DOHH2 (cell line): ENCODE measurements at regions not wholly inside any gene's neighbourhood (a gene's known extent, or its start where the extent isn't known, plus 50 kb on each side); places are given as distances from the start of the nearest gene placed in this dataset.

Source experiments
- H3F3A ChIP-seq: fragments of 200-600 bp; sonication (generic), shearing (Covaris generic); 2 replicates; pipeline ENCODE4 v1.6.0; 2016; ENCODE audit warnings: antibody characterized with exemption, mild to moderate bottlenecking; ENCODE audit not compliant: control insufficient read depth, insufficient read depth
- H3K27ac ChIP-seq: fragments of 200-600 bp; sonication (generic); 2 replicates; pipeline ENCODE4 v1.5.1; 2014; ENCODE audit warnings: low read depth, mild to moderate bottlenecking, low read length, moderate library complexity
- H3K27me3 ChIP-seq: fragments of 200-600 bp; sonication (generic); 2 replicates; pipeline ENCODE4 v1.6.1; 2014; ENCODE audit warnings: mild to moderate bottlenecking, low read length, mixed read lengths; ENCODE audit not compliant: control insufficient read depth
- H3K36me3 ChIP-seq: fragments of 200-600 bp; sonication (generic); 2 replicates; pipeline ENCODE4 v1.6.1; 2014; ENCODE audit warnings: mild to moderate bottlenecking, low read length, moderate library complexity, mixed read lengths; ENCODE audit not compliant: control insufficient read depth
- H3K4me1 ChIP-seq: fragments of 200-600 bp; sonication (generic); 2 replicates; pipeline ENCODE4 v1.6.1; 2014; ENCODE audit warnings: mild to moderate bottlenecking, low read length, mixed read lengths; ENCODE audit not compliant: control insufficient read depth
- H3K4me2 ChIP-seq: fragments of 200-600 bp; sonication (generic); 2 replicates; pipeline ENCODE4 v1.6.0; 2014; ENCODE audit warnings: mild to moderate bottlenecking, low read length, moderate library complexity
- H3K4me3 ChIP-seq: fragments of 200-600 bp; sonication (generic); 2 replicates; pipeline ENCODE4 v1.5.1; 2014; ENCODE audit warnings: mild to moderate bottlenecking, low read length, mixed read lengths
- H3K79me2 ChIP-seq: fragments of 200-600 bp; sonication (generic); 2 replicates; pipeline ENCODE4 v1.6.1; 2014; ENCODE audit warnings: mild to moderate bottlenecking, low read length, mixed read lengths; ENCODE audit not compliant: control insufficient read depth
- H3K9me2 ChIP-seq: fragments of 200-600 bp; sonication (generic); replicated peaks from 2 replicates; pipeline ENCODE4 v1.6.1; 2014; ENCODE audit warnings: mild to moderate bottlenecking, low read length, mixed read lengths; ENCODE audit not compliant: control insufficient read depth
- H3K9me3 ChIP-seq: fragments of 200-600 bp; sonication (generic); 2 replicates; pipeline ENCODE4 v1.6.1; 2014; ENCODE audit warnings: antibody characterized with exemption, low read length, mixed read lengths; ENCODE audit not compliant: control insufficient read depth, insufficient read depth
- H4K20me1 ChIP-seq: fragments of 200-600 bp; sonication (generic); 2 replicates; pipeline ENCODE4 v1.6.0; 2014; ENCODE audit warnings: low read depth, mild to moderate bottlenecking, antibody characterized with exemption, low read length, moderate library complexity; ENCODE audit not compliant: control insufficient read depth, insufficient read depth
- EZH2phosphoT487 ChIP-seq: fragments of 200-600 bp; sonication (generic); IDR thresholded peaks from 2 replicates; pipeline ENCODE4 v1.6.1; 2017; ENCODE audit warnings: borderline replicate concordance, mild to moderate bottlenecking, antibody characterized with exemption, low read length, moderate library complexity, mixed read lengths
- TF ChIP-seq, protein P1 (sequence below): fragments of 200-600 bp; sonication (generic); IDR thresholded peaks from one replicate; pipeline ENCODE4 v1.5.1; 2014; ENCODE audit warnings: antibody characterized with exemption, mild to moderate bottlenecking, low read depth, low read length; ENCODE audit not compliant: poor library complexity, severe bottlenecking

DNA sequence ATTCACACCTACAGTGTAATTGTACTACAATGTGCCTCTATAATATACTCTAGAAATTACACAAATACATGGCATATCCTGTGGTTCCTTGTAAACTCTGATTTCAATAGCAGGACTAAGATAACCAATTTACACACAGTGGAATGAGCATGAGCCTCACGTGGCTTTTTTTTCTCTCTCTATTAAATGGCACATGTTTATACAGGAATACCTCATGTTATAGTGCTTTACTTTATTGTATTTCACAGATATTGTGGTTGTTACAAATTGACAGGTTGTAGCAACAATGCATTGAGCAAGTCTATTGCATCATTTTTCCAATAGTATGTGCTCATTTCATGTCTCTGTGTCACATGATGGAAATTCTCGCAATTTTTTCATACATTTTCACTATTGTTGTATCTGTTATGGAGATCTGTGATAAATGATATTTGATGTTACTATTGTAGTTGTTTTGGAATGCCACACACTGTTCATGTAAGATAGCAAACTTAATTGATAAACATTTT lies 260.0 kb downstream of the FSIP2 start:
- TF ChIP-seq EZH2phosphoT487: no peak
- TF ChIP-seq, protein P1, sequence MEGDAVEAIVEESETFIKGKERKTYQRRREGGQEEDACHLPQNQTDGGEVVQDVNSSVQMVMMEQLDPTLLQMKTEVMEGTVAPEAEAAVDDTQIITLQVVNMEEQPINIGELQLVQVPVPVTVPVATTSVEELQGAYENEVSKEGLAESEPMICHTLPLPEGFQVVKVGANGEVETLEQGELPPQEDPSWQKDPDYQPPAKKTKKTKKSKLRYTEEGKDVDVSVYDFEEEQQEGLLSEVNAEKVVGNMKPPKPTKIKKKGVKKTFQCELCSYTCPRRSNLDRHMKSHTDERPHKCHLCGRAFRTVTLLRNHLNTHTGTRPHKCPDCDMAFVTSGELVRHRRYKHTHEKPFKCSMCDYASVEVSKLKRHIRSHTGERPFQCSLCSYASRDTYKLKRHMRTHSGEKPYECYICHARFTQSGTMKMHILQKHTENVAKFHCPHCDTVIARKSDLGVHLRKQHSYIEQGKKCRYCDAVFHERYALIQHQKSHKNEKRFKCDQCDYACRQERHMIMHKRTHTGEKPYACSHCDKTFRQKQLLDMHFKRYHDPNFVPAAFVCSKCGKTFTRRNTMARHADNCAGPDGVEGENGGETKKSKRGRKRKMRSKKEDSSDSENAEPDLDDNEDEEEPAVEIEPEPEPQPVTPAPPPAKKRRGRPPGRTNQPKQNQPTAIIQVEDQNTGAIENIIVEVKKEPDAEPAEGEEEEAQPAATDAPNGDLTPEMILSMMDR: no peak
- Histone ChIP-seq H3K4me2 (no peak overlapping the region), H3F3A (no peaks in the 10 kb centered on the region), H4K20me1 (no peaks in the 10 kb centered on the region), H3K9me2 (no peaks in the 10 kb centered on the region), H3K79me2 (no peaks in the 10 kb centered on the region), H3K36me3 (no peaks in the 10 kb centered on the region), H3K9me3 (no peaks in the 10 kb centered on the region), H3K27me3 (no peaks in the 10 kb centered on the region), H3K4me1 (no peaks in the 10 kb centered on the region), H3K4me3 (no peak overlapping the region), H3K27ac (no peak overlapping the region)

DNA sequence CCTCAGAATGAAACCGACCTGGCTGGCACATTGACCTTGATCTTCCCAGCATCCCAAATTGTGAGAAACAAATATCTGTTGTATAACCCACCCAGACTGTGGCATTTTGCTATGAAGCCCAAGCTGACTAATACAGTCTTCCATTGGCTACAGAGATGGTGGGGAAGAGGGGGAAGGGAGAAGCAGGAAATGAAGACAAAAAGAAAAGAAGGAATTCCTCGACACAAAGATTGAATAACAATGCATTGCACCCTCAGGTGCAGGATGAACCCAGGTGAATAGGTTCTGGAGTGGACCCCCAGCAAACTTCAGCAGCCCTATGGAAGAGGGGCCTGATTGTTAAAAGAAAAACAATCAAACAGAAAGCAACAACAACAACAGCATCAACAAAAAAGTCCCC lies 270.7 kb downstream of the FSIP2 start:
- no peaks in the 10 kb centered on the region for H3K27me3 ChIP-seq
- no peaks in the 10 kb centered on the region for H4K20me1 ChIP-seq
- no peaks in the 10 kb centered on the region for H3K36me3 ChIP-seq
- no peak overlapping the region for H3K4me2 ChIP-seq
- H3K4me3 ChIP-seq: no peak overlapping the region
- H3K4me1 ChIP-seq: no peaks in the 10 kb centered on the region
- TF ChIP-seq, protein P1: no peak
- no peak for TF ChIP-seq EZH2phosphoT487
- H3K9me2 ChIP-seq: no peaks in the 10 kb centered on the region
- no peaks in the 10 kb centered on the region for H3K9me3 ChIP-seq
- no peaks in the 10 kb centered on the region for H3K79me2 ChIP-seq
- H3K27ac ChIP-seq: no peak overlapping the region
- H3F3A ChIP-seq: no peaks in the 10 kb centered on the region

DNA sequence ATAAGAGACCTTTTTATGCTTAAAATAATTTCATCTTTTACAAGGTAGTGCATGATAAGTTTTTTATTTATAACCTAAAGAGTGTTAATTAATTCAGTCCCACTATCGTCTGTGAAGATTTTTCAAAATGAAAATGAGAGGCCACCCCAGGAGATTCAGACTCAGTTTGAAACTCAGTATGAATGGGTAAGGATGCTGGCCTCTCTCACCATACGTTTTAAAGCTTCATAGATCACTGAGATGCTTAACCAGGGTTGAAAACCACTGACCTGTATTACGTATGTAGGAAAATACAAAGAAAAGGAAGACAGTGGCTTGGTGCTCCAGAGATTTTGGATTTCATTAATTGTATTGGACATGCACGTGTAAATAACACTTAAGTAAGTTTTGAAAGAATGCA lies 278.7 kb downstream of the FSIP2 start:
- Histone ChIP-seq H3K27me3 (no peaks in the 10 kb centered on the region), H3K4me1 (no peaks in the 10 kb centered on the region)

More for the DNA sequence above, 278.7 kb downstream of the FSIP2 start:
- H3K79me2 ChIP-seq: no peaks in the 10 kb centered on the region
- no peaks in the 10 kb centered on the region for H3K9me3 ChIP-seq
- TF ChIP-seq, protein P1: no peak
- TF ChIP-seq EZH2phosphoT487: no peak
- no peaks in the 10 kb centered on the region for H3K9me2 ChIP-seq
- H3F3A ChIP-seq: no peaks in the 10 kb centered on the region
- no peak overlapping the region for H3K4me3 ChIP-seq
- no peaks in the 10 kb centered on the region for H3K36me3 ChIP-seq
- H4K20me1 ChIP-seq: no peaks in the 10 kb centered on the region
- no peak overlapping the region for H3K27ac ChIP-seq
- H3K4me2 ChIP-seq: no peak overlapping the region
